C4-2B (cell line): ENCODE measurements at regions not wholly inside any gene's neighbourhood (a gene's known extent, or its start where the extent isn't known, plus 50 kb on each side); places are given as distances from the start of the nearest gene placed in this dataset.

ENCODE experiments used
- ZFX ChIP-seq: fragments of 450-650 bp; IDR thresholded peaks from 2 replicates; pipeline ENCODE4 v1.6.1; 2017
- TF ChIP-seq, protein P1 (sequence below): fragments of 450-650 bp; conservative IDR thresholded peaks from 2 replicates; pipeline ENCODE4 v1.5.1; 2017; ENCODE audit warnings: mild to moderate bottlenecking

DNA sequence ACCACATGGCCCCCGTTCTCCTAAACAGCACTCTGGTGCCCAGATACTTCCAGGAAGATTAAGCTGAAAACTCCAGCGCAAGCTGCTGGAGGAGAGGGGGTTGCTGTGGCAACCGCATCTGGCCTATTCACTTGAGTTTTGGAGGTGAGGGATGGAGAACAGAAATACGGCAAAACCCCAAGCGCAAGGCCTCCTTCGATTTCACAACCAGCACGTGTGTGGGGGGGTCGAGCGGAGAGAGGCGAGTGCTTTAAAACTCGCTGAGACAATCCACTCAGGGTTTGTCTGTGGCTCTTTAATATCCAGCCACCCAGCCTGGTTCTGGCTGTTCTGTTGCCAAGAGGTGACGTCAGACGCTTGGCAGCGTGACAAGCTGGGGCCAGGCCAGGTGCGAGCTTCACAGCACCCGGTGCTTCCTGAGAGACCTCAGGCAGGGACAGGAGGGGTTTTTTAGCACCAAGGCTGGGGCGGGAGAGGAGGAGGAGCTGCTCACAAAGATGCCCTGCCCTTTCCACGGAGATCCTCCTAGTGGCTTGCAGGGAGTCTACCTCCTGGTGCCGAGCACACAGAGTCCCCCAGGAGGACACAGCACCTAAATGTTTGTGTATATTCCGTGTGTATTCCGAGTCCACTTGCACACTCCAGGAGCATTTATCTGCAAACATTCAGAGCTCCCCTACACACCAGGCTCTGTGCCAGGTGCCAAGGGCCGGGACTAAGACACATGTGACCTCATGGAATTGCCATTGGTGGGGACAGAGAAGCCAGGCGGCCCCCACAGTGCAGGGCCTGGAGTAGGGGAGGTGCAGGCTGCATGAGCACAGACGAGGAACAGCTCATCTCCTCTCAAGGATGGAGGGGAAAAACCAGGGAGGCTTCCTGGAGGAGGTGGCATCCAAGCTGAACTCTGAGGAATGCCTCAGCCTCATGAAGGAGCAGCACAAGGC, 194.6 kb downstream of the OLFM1 start:
- TF ChIP-seq, protein P1, sequence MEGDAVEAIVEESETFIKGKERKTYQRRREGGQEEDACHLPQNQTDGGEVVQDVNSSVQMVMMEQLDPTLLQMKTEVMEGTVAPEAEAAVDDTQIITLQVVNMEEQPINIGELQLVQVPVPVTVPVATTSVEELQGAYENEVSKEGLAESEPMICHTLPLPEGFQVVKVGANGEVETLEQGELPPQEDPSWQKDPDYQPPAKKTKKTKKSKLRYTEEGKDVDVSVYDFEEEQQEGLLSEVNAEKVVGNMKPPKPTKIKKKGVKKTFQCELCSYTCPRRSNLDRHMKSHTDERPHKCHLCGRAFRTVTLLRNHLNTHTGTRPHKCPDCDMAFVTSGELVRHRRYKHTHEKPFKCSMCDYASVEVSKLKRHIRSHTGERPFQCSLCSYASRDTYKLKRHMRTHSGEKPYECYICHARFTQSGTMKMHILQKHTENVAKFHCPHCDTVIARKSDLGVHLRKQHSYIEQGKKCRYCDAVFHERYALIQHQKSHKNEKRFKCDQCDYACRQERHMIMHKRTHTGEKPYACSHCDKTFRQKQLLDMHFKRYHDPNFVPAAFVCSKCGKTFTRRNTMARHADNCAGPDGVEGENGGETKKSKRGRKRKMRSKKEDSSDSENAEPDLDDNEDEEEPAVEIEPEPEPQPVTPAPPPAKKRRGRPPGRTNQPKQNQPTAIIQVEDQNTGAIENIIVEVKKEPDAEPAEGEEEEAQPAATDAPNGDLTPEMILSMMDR, result no peak
- no peak for TF ChIP-seq ZFX
